Activated B cell treated with CpG ODN at 0.5 μM for 24 hours (primary cell): ENCODE measurements at regions not wholly inside any gene's neighbourhood (a gene's known extent, or its start where the extent isn't known, plus 50 kb on each side); places are given as distances from the start of the nearest gene placed in this dataset.

ENCODE experiments used
- ATAC-seq: fragments of 200-7000 bp; cut with Tn5 transposase; one replicate; pipeline ENCODE4 v1.10.0; 2021; ENCODE audit warnings: low read depth, mild to moderate bottlenecking, moderate library complexity
- CTCF ChIA-PET: fragments of 350-600 bp; sonication (Branson Sonifier 250); formaldehyde crosslinking; loops from one replicate; lab custom pipeline; 2021; ENCODE audit warnings: antibody characterized with exemption; lab: Charles Lee
- POLR2A ChIA-PET: fragments of 350-600 bp; sonication (Branson Sonifier 250); formaldehyde crosslinking; loops from one replicate; lab custom pipeline; 2021; ENCODE audit warnings: antibody characterized with exemption; lab: Charles Lee
- DNase-seq: peaks from one replicate; pipeline ENCODE4 v3.0.0; 2022
- H3K27ac Mint-ChIP-seq: one replicate; pipeline ENCODE4 v1.8.0; 2020; ENCODE audit warnings: mixed read lengths
- H3K27me3 Mint-ChIP-seq: one replicate; pipeline ENCODE4 v1.8.0; 2021; ENCODE audit warnings: mixed read lengths
- H3K36me3 Mint-ChIP-seq: one replicate; pipeline ENCODE4 v1.8.0; 2021; ENCODE audit warnings: low read depth, mixed read lengths
- H3K4me1 Mint-ChIP-seq: one replicate; pipeline ENCODE4 v1.8.0; 2021; ENCODE audit warnings: mixed read lengths
- H3K4me3 Mint-ChIP-seq: one replicate; pipeline ENCODE4 v1.8.0; 2020; ENCODE audit warnings: mild to moderate bottlenecking, mixed read lengths
- H3K9me3 Mint-ChIP-seq: one replicate; pipeline ENCODE4 v1.8.0; 2020; ENCODE audit warnings: mixed read lengths
- intact Hi-C: fragments of 100-400 bp; cut with micrococcal nuclease; formaldehyde crosslinking; loops from one replicate; pipeline ENCODE4 v1.15.1; 2024
- TF ChIP-seq, protein P1 (sequence below): fragments of 200-600 bp; IDR thresholded peaks from one replicate; pipeline ENCODE4 v1.8.0; 2022; ENCODE audit warnings: antibody characterized with exemption, mild to moderate bottlenecking

- Mint-ChIP-seq H3K4me1 (no peaks in the 10 kb centered on the region), H3K27ac (no peak overlapping the region), H3K9me3 (peaks cover 2% of the 10 kb centered on the region), H3K4me3 (no peak overlapping the region), H3K27me3 (no peaks in the 10 kb centered on the region), H3K36me3 (no peaks in the 10 kb centered on the region)
- CTCF ChIA-PET: no interaction called here
- no peak for ATAC-seq
- POLR2A ChIA-PET: no interaction called here
- no peak for DNase-seq
- TF ChIP-seq, protein P1, sequence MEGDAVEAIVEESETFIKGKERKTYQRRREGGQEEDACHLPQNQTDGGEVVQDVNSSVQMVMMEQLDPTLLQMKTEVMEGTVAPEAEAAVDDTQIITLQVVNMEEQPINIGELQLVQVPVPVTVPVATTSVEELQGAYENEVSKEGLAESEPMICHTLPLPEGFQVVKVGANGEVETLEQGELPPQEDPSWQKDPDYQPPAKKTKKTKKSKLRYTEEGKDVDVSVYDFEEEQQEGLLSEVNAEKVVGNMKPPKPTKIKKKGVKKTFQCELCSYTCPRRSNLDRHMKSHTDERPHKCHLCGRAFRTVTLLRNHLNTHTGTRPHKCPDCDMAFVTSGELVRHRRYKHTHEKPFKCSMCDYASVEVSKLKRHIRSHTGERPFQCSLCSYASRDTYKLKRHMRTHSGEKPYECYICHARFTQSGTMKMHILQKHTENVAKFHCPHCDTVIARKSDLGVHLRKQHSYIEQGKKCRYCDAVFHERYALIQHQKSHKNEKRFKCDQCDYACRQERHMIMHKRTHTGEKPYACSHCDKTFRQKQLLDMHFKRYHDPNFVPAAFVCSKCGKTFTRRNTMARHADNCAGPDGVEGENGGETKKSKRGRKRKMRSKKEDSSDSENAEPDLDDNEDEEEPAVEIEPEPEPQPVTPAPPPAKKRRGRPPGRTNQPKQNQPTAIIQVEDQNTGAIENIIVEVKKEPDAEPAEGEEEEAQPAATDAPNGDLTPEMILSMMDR: no peak
- intact Hi-C loops: no loop called here
Measured at GRCh38 chr3:180358179-180358578, 243.8 kb upstream of the TTC14 start.

GRCh38 chr3:180359061-180359952 lies 242.7 kb upstream of the TTC14 start:
- ATAC-seq: no peak
- Mint-ChIP-seq H3K9me3 (peaks cover 2% of the 10 kb centered on the region), H3K36me3 (no peaks in the 10 kb centered on the region), H3K27ac (no peak overlapping the region), H3K27me3 (no peaks in the 10 kb centered on the region), H3K4me3 (no peak overlapping the region), H3K4me1 (no peaks in the 10 kb centered on the region)
- ChIA-PET CTCF (no interaction called here), POLR2A (no interaction called here)
- intact Hi-C loops: no loop called here
- no peak for DNase-seq
- TF ChIP-seq, protein P1: no peak

- Mint-ChIP-seq H3K4me1 (no peaks in the 10 kb centered on the region), H3K27ac (no peak overlapping the region), H3K27me3 (no peaks in the 10 kb centered on the region), H3K4me3 (no peak overlapping the region), H3K9me3 (peaks cover 2% of the 10 kb centered on the region), H3K36me3 (no peaks in the 10 kb centered on the region)
- TF ChIP-seq, protein P1: no peak
- ATAC-seq (no peak), DNase-seq (no peak)
- intact Hi-C loops: no loop called here
- POLR2A ChIA-PET: no interaction called here
- CTCF ChIA-PET: no interaction called here
Measured at GRCh38 chr3:180359953-180360279, 242.0 kb upstream of the TTC14 start.

DNA sequence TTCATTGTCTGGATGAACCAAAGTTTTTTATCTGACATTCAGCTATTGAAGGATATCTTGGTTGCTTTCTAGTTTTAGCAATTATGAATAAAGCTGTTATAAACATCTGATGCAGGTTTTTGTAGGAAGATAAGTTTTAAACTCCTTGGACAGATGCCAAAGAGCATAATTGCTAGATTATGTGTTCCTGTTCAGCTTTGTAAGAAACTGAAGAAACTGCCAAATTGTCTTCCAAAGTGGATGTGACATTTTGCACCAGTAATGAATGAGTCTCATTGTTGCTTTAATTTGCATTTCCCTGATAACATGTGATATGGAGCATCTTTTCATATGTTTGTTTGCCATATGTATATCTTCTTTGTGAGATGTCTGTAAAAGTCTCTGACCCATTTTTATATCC lies 239.9 kb upstream of the TTC14 start:
- CTCF ChIA-PET: no interaction called here
- TF ChIP-seq, protein P1: no peak
- intact Hi-C loops: no loop called here
- POLR2A ChIA-PET: no interaction called here
- no peak for ATAC-seq
- H3K27ac Mint-ChIP-seq: no peak overlapping the region
- DNase-seq: no peak
- no peak overlapping the region for H3K4me3 Mint-ChIP-seq
- H3K4me1 Mint-ChIP-seq: no peaks in the 10 kb centered on the region
- H3K9me3 Mint-ChIP-seq: peaks cover 2% of the 10 kb centered on the region
- no peaks in the 10 kb centered on the region for H3K36me3 Mint-ChIP-seq
- H3K27me3 Mint-ChIP-seq: no peaks in the 10 kb centered on the region

- Mint-ChIP-seq H3K27ac (no peak overlapping the region), H3K4me3 (no peak overlapping the region), H3K9me3 (peaks cover 8% of the 10 kb centered on the region), H3K27me3 (no peaks in the 10 kb centered on the region), H3K4me1 (no peaks in the 10 kb centered on the region), H3K36me3 (no peaks in the 10 kb centered on the region)
- no peak for ATAC-seq
- intact Hi-C loops: no loop called here
- TF ChIP-seq, protein P1: no peak
- DNase-seq: no peak
- POLR2A ChIA-PET: no interaction called here
- CTCF ChIA-PET: no interaction called here
Measured at GRCh38 chr3:180375831-180376230, 226.1 kb upstream of the TTC14 start.
